A549 (cell line): ENCODE measurements at regions not wholly inside any gene's neighbourhood (a gene's known extent, or its start where the extent isn't known, plus 50 kb on each side); places are given as distances from the start of the nearest gene placed in this dataset.

ENCODE experiments used
- CTCF ChIP-seq: fragments of >200 bp; sonication (Bioruptor Twin); formaldehyde crosslinking; IDR thresholded peaks from 3 replicates; pipeline ENCODE4 v1.5.1; 2016
- HMGXB4 ChIP-seq: fragments of 250-450 bp; sonication (Bioruptor Pico); IDR thresholded peaks from 2 replicates; pipeline ENCODE4 v1.5.0; 2021; ENCODE audit warnings: mild to moderate bottlenecking, moderate library complexity, borderline replicate concordance
- REST ChIP-seq: fragments of 200-600 bp; sonication (generic); IDR thresholded peaks from 2 replicates; pipeline ENCODE4 v1.6.1; 2016; ENCODE audit warnings: antibody characterized with exemption, mild to moderate bottlenecking, moderate library complexity

GRCh38 chr5:148708854-148709253, 54.5 kb upstream of the HTR4 start:
- TF ChIP-seq CTCF (no peak), HMGXB4 (CRISPR knock-in tag) (no peak), REST (no peak)
